ENCODE measurements at regions not wholly inside any gene's neighbourhood (a gene's known extent, or its start where the extent isn't known, plus 50 kb on each side); places are given as distances from the start of the nearest gene placed in this dataset.

DNA sequence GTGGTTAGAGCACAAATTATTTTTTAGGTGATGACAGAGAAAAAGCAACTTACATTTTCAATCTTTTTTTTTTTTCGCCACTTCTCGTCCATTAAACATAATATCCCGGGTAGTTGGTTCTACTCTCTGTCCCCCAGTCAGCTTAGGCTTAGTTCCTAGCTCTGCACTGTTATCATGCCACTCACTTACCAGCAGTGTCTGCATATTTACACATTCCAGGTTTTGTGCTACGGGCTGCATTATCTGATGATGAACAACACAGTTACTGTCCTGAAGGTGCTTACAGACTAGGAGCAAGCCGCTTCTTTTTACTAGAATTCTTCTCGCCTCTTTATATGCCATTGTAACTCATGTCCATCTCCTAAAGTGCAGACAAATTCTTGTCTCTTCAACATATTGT is 121.8 kb upstream of the NPVF start:
- TF ChIP-seq, protein P1, sequence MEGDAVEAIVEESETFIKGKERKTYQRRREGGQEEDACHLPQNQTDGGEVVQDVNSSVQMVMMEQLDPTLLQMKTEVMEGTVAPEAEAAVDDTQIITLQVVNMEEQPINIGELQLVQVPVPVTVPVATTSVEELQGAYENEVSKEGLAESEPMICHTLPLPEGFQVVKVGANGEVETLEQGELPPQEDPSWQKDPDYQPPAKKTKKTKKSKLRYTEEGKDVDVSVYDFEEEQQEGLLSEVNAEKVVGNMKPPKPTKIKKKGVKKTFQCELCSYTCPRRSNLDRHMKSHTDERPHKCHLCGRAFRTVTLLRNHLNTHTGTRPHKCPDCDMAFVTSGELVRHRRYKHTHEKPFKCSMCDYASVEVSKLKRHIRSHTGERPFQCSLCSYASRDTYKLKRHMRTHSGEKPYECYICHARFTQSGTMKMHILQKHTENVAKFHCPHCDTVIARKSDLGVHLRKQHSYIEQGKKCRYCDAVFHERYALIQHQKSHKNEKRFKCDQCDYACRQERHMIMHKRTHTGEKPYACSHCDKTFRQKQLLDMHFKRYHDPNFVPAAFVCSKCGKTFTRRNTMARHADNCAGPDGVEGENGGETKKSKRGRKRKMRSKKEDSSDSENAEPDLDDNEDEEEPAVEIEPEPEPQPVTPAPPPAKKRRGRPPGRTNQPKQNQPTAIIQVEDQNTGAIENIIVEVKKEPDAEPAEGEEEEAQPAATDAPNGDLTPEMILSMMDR (conservative IDR thresholded peaks at IDR 0.05; ENCODE audit: low read depth, low read length), result no peak
- no peak for TF ChIP-seq EZH2 (IDR thresholded peaks at IDR 0.05; ENCODE audit: borderline replicate concordance, low read depth, low read length, poor library complexity, severe bottlenecking)
